ENCODE measurements at regions not wholly inside any gene's neighbourhood (a gene's known extent, or its start where the extent isn't known, plus 50 kb on each side); places are given as distances from the start of the nearest gene placed in this dataset.

- TF ChIP-seq CTCF (IDR thresholded peaks at IDR 0.05; ENCODE audit: insufficient read depth, low read length) (no peak), POLR2AphosphoS5 (IDR thresholded peaks at IDR 0.05; ENCODE audit: low read depth) (no peak), REST (IDR thresholded peaks at IDR 0.05; ENCODE audit: insufficient replicate concordance, low read depth) (no peak), SPI1 (IDR thresholded peaks at IDR 0.05; ENCODE audit: borderline replicate concordance, low read depth) (no peak)
Measured at GRCh38 chr9:129549684-129550083, 71.2 kb downstream of the C9orf50 start.

Data from HL-60 (cell line).